T1000 (cell line): ENCODE measurements at regions not wholly inside any gene's neighbourhood (a gene's known extent, or its start where the extent isn't known, plus 50 kb on each side); places are given as distances from the start of the nearest gene placed in this dataset.

ENCODE experiments used
- DNase-seq: peaks from one replicate; lab custom pipeline; 2025; ENCODE audit warnings: mixed read lengths; lab: John Stamatoyannopoulos, UW

GRCh38 chr4:96097693-96098092, 257.8 kb downstream of the PDHA2 start:
- DNase-seq = no peak

GRCh38 chr4:96099031-96099430, 259.1 kb downstream of the PDHA2 start:
- DNase-seq = no peak

GRCh38 chr4:96102541-96103026, 262.7 kb downstream of the PDHA2 start:
- no peak for DNase-seq

- DNase-seq = no peak
Observed at GRCh38 chr4:96103086-96103485, 263.2 kb downstream of the PDHA2 start.

GRCh38 chr4:96108146-96108545, 268.3 kb downstream of the PDHA2 start:
- no peak for DNase-seq

- DNase-seq = no peak
Observed at GRCh38 chr4:96112631-96113030, 272.7 kb downstream of the PDHA2 start.

- DNase-seq = no peak
Observed at GRCh38 chr4:96120206-96120605, 280.3 kb downstream of the PDHA2 start.

- DNase-seq = no peak
Observed at GRCh38 chr4:96126227-96126626, 286.3 kb downstream of the PDHA2 start.

- DNase-seq = no peak
Observed at GRCh38 chr4:96131186-96131585, 291.3 kb downstream of the PDHA2 start.

GRCh38 chr4:96134806-96135205, 294.9 kb downstream of the PDHA2 start:
- DNase-seq = no peak

- no peak for DNase-seq
Observed at GRCh38 chr4:96136056-96136455, 296.2 kb downstream of the PDHA2 start.

GRCh38 chr4:96139251-96139929, 299.5 kb downstream of the PDHA2 start:
- DNase-seq = no peak

- DNase-seq = no peak
Observed at GRCh38 chr4:96145601-96146000, 305.7 kb downstream of the PDHA2 start.

- no peak for DNase-seq
Observed at GRCh38 chr4:96146686-96147085, 306.8 kb downstream of the PDHA2 start.

- DNase-seq = no peak
Observed at GRCh38 chr4:96149894-96150293, 310.0 kb downstream of the PDHA2 start.

GRCh38 chr4:96150466-96150865, 310.6 kb downstream of the PDHA2 start:
- DNase-seq = no peak

GRCh38 chr4:96152824-96153223, 312.9 kb downstream of the PDHA2 start:
- DNase-seq = no peak

- no peak for DNase-seq
Observed at GRCh38 chr4:96154676-96155075, 314.8 kb downstream of the PDHA2 start.

- no peak for DNase-seq
Observed at GRCh38 chr4:96162636-96163035, 322.7 kb downstream of the PDHA2 start.

GRCh38 chr4:96164814-96165351, 325.0 kb downstream of the PDHA2 start:
- DNase-seq = peak; percentile 9

GRCh38 chr4:96166806-96167205, 326.9 kb downstream of the PDHA2 start:
- no peak for DNase-seq

- no peak for DNase-seq
Observed at GRCh38 chr4:96170198-96170597, 330.3 kb downstream of the PDHA2 start.

- no peak for DNase-seq
Observed at GRCh38 chr4:96173756-96174155, 333.9 kb downstream of the PDHA2 start.

GRCh38 chr4:96175871-96176270, 336.0 kb downstream of the PDHA2 start:
- DNase-seq = no peak
